GM19238 (cell line): ENCODE measurements at regions not wholly inside any gene's neighbourhood (a gene's known extent, or its start where the extent isn't known, plus 50 kb on each side); places are given as distances from the start of the nearest gene placed in this dataset.

Experiments
- DNase-seq: peaks from one replicate; pipeline ENCODE4 v3.0.0; 2011; ENCODE audit warnings: low spot score; ENCODE audit not compliant: insufficient read length

DNA sequence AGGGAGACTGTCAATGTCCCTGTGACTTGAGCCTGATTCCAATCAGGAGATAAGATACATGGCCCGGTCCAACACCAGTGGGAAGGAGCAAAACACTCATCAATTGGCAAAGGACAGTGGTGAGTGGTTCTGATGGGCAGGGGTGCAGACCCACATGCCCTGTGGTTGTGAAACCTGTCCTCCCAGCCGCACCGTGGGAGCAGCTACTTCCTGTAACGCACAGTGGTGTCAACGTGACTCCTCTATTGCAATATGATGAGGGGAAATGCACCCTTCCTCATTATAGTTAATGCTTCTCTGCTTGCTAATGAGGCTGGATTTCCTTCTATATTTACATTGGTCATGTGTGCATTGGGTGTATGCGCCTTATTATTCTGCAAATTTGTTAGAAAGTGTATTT lies 223.0 kb downstream of the IRX1 start:
- DNase-seq, result no peak

DNA sequence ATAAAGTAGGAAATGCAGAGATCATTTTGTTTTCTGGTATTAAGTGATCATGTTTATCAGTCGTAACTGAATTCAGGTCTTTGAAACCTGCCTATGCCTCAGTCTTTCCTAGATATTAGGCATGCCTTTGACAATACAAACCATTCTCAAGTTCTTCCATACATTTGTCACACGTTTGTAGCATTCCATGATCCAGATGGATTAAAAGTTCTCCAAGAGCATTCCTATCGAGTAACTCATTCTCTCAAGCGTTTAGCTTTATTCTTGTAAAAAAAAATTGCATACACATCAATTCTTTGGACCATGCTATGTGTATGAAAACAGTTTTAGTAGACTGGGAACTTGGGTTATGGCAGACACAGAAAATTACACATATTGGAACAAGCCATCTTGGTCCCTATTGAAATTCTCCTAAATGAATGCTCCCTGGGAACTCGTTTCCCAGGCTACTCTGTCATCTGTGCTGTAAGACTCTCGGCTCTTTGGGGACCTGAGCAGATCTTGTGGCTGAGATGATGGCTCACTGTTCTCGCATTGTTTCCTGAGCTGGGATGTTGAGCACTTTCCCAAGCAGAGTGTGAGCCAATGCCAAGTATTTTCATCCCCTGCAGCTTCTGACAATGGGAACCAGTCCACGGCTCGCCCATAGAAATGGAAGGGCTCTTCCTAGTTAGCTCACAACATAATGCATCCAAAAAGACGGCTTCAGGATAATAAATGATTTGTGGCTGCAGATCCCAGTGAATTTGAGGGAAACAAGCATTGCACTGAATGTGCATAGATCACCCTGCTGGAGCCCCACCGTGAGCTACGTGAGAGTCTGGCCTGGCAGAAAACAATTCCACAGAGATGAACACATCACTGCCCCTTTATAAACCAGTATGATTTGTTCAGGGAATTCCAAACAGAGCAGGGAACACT lies 230.2 kb downstream of the IRX1 start:
- no peak for DNase-seq

DNA sequence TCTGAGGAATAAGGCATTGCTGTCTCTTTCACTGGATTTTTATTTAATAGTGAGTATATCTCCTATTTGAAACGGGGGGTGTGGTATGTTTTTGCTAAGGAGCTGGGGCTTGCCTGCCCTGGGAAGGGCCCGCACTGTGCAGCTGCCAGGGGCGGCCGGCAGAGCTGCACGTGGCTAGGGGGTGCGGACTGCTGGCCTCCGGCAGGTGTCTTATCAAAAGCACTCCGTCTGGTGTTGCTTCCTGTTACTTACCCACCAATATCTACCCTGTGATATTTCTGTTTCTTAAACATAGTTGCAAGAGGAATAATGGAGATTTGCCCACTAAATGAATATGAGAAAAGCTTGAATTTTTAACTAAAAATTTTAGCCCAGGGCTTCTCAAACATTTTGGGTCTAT lies 232.0 kb downstream of the IRX1 start:
- no peak for DNase-seq

DNA sequence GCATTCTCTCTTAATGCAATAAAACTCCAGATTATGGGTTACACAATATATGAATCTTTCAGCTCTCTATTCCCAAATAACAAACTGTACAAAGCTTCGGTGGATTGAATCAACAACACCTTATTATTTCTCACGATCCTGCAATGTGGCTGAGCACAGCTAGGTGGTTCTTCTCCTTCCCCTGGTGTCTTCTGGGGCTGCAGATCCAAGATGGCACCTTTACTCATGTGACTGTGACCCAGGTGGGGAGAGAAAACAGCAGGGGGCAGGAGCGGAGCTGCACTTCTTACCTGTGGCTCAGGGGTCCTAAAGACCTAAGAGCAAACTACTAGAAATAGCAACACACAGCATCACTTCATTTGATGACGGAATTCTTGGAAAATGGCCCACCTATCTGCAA lies 233.1 kb downstream of the IRX1 start:
- DNase-seq, result no peak

DNA sequence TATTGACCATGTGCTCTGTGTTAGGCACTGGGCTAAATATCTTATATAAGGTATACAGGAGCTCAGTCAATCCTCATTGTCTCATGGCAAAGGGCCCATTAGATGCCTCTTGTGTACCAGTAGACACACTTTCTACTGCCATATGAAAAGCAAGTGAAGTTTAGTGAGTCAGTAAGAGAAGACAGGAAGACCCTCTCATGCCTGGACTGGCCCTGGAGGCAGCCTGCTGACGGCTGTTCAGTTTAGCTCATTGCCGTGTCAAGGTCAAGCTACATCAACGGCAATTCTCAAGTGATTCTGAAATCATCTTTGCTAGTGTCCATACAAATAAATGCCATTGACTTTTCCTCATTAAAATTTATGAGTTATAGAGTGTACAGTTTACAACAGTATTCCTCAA lies 237.9 kb downstream of the IRX1 start:
- no peak for DNase-seq

DNA sequence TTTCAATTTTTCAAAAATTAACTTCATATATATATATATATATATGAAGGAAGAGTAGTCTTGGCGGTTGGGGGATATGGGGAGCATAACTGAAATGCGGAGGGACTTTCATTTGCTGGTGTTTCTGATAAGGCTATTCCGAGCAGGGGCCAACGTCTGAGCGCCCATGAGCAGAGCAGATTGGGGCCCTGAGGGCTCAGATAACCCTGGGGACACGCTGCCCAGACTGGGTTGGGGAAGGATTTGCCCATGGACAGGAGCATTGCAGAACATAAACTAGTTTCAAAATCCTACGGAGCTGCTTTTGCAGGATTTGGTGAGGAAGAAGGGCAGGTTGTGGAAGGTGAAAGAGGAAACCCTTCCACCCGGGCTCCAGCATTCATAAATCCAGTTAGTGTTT lies 240.2 kb downstream of the IRX1 start:
- no peak for DNase-seq

DNA sequence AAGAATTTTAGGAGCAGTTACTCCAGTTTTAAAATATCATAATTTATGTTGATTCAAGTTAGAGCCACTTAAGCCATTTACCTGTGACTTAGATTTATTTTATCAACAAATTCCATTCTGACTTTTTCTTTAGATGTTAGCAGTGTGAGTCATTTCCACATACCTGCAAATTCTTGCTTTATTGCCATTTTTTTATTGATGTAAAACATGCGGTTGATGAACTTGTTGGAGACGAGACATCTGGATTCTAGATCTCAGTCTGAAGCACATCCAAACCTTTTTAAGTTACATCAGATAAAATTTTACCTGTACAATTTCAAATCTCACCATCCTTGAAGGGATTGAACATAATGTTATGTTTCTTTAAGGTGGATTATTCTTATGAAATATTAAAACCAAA lies 240.9 kb downstream of the IRX1 start:
- no peak for DNase-seq

DNA sequence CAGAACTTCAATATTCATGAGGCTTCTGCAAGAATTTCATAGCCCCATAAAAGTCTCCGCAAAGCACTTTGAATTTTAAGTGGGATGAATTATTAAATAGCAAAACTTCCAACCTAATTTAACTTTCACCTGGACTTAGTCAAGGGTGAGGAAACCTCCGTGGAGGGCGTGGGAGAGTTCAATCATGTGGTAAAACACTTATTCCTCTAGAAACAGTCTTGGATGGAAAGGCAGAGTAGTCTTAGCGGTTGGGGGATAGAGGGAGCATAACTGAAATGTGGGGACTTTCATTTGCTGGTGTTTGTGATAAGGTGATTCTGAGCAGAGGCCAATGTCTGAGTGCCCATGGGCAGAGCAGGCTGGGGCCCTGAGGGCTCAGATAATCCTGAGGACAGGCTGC lies 241.9 kb downstream of the IRX1 start:
- DNase-seq, result no peak

DNA sequence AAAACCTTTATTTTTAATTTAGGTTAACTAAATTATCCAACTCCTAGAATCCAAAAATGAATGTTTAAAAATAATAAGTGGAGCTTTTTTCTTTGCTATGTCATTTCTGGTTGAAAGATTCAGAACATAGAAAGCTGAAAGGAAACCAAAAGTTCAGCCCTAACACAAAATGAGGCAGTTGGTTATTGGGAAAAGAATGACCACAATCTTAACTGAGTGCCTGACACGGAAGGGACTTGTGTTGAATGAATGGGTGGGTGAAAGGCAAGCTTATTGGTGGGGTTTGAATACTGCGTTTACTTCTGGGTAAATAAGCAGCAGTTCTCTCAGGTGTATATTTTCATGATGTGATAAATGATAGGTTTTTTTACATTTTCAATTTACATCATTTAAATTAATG lies 243.5 kb downstream of the IRX1 start:
- no peak for DNase-seq

DNA sequence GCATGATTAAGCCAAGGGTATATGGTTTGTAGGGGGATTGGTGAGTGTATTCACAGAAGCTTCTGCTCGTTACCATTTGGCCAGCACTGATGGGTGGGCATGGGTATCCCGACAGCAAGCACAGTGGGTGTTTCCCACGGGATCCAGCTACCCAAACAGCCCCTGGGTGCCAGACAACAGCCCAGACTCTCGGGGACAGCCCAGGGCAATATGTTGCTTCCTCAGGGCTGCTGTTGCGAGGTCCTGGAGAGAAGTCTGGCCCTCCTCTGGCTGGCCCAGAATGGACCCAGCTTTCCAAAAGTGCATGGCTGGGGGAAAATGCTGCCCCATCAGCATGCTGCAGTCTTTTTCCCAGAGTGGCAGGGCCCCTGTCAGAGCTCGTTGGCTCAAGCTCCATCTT lies 247.0 kb downstream of the IRX1 start:
- no peak for DNase-seq

DNA sequence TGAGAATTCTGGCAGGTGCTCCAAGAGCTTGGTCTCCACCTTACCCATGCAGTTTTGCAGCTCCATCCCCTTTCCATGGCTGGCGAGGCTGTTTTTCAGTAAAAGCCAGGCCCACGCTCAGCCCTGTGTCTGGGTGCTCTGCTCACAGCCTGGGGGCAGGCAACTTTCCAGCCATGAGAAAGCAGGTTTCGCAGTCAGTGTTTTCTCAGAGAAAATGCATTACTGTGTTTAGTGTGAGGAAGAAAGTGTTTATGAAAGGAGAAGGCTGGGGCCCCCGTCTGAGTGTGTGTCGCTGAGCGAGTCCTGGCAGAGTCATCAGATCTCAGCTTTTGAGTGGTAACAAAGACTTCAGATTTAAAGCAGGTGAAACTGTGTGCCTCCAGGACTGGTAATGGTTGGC lies 248.1 kb downstream of the IRX1 start:
- DNase-seq, result no peak

DNA sequence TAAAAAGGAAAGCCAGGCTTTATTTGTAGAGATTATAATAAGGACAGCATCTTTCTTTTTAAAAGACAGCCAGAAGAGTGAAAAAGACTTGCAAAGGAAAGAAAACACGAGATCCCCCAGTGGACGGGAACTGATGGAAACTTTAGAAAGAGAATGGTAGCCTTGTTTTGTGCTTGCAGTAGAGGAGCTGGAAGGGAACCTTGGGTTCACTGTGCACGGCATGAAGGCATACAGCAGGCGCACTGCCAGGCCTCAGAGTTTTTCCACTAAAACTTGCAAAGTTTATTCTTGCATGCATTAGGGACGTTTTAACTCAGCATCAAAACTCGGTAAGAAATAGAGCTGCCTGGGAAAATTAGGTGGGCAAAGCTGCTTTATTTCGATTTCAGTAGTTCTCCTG lies 248.6 kb downstream of the IRX1 start:
- no peak for DNase-seq

DNA sequence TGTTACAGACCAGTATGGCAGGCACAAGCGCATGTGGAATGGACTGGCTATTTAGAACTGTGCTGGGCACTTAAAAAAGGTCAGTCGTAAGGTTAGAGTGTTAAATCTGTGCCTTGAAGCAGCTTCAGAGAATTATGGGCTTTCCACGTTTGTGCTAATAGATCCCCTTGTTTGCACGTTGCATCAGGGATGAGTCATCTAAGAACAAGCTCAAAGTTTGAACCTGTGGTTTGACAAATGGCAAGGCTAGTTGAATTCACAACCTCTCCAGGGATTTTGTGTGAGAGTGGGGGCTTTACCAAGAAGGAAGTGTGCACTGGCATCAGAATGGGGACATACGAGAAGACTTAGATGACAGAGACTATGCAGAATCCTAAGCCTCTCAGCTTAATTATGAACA lies 249.6 kb downstream of the IRX1 start:
- DNase-seq, result no peak

DNA sequence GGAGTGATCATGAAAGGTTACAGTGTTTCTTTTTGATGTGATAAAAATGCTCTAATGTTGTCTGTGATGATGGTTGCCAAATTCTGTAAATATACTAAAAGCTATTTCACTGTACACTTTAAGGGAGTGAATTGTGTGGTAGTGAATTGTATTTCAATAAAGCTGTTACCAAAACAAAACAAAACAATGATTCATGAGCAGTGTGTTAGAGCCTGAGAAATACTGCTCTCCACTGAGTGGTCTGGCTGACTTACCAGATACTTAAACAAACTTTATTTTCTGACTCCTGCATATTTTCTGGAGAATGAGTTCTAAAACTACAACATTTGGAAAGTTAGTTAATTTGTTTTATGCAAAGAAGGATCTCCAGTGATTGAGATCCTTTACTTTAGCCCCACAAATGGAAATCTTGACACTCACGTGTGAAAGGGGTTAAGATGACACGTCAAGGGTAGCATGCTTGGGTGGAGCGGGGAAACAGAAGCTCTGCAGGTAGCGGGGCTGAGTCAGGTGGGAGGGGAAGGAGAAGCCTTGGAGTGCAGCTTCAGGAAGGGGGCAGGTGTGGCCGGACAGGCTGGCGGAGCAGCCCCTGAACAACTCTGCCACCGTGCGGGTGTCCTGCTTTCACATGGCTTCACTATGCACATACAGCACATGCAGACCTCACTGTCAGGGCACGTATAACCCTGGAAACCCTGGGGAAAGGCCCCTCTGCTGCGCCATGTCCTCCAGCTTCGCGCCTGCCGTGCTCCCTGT lies 256.7 kb downstream of the IRX1 start:
- DNase-seq, result no peak

DNA sequence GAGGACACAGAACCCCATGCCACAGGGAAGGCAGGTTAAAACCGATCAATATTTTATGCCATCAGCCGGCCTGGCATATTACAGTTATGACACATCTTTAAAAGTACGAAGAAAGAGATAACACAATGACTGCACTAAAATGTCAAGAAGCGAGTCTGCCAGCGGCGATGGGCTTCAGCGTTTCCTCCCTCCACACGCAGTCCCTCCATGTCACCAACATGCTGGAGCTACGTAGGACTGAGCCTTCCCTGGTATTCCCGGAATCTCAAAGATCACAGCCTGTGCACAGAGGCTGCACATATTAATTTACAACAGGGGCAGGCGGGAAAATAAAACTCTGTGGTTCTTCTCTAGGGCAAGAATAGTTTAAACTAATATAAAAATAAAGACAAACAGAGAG lies 257.7 kb downstream of the IRX1 start:
- DNase-seq, result no peak

DNA sequence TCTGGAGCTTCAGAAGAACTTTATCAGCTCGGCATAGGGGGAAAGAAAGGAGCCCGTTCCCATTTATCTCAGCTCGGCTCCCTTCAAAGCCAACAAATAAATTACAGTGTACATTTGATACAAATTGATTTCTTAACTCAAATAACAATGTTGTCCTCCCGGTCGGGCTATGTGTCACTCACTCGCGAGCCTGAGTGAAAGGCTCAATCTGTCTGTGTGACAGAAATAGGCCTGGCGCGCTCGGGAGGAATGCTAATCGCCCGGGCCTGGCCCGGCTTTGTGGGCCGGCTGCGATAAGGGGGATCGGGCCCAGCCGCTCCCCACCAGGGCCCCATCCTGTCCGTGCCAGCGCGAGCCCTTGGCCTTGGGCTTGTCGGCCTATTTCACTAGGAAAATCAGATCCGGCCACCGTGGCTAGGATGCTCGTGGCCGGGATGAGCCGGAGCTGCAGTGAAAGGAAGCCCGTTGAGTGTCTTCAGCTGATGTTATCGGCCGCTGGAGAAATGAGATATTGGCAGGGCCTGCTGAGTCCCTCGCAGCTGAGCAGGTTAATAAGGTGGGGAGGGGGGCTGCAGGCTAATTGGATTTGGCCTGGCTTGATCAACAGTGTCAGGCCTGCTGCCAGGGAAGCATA lies 258.7 kb downstream of the IRX1 start:
- DNase-seq, result no peak

DNA sequence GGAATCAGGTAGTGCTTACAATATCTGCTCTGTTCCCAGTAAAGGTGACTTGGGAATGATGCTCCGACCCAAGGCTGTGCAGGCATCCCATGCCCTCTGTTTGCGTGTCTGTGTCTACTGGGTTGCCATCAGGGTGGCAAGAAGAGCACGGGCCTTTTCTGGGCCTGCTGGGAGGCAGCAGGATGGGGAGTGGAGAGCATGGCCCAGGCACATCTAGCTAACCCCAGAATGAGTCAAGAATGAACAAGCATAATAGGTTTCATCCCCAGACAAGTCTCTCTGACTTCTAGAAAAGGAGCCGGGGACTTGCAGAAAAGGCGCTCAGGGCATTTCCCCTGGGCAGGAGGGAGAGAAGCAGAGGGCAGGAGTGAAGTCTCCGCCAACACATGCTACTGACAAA lies 260.4 kb downstream of the IRX1 start:
- no peak for DNase-seq

DNA sequence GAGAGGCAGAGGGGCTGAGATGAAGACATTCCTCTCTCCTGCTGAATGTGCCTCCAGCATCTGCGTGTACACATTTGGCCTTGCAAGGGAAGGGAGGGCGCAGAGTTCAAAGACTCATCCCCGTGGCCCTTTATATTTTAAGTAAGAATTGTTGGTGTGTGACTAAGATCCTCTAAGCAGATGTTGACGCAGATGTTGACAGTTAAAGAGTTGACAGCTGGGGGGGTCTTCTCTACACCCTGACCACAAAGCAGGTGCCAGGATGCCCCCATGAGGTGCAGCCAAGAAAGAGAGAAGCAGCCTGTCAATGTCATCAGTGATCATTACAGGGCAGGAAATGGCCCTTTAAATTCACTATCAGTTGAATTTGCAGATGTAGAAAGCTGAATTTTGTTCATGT lies 262.9 kb downstream of the IRX1 start:
- no peak for DNase-seq

DNA sequence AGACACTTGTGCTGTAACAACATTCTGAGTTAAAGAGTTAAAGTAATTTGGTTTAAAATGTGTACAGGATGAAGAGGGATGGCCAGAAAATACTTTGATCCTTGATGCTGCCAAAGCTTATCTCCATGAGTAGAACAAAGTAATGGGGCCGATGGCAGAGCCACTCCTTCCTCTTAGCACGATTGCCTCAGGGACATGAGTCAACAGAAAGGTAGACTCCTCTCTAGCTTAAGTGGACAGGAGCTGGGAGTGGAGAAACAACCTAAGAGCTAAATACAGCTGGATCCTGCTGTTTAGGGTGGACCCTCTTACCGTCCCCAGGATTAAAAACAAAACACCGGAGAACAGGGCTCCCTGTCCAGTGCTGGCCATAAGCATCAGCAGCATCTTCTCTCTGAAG lies 267.3 kb downstream of the IRX1 start:
- no peak for DNase-seq

DNA sequence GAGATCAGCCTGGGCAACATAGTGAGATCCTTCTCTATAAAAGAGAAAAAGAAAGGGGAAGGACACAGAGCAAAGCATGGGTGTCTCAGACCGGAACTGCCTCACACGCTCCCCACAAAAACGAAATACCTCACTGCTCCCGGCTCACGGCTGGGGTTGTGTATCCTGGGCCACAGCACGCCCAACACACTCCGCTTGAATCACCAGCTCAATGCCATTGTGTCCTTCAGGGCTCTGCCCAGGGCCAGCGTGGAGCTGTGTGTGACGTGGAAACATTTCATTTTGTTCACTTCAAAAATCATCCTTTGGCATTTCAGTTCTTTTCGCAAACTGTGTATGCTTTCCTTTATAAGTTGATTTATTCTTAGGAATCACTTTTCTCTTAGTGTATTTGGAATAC lies 279.5 kb downstream of the IRX1 start:
- DNase-seq, result no peak

DNA sequence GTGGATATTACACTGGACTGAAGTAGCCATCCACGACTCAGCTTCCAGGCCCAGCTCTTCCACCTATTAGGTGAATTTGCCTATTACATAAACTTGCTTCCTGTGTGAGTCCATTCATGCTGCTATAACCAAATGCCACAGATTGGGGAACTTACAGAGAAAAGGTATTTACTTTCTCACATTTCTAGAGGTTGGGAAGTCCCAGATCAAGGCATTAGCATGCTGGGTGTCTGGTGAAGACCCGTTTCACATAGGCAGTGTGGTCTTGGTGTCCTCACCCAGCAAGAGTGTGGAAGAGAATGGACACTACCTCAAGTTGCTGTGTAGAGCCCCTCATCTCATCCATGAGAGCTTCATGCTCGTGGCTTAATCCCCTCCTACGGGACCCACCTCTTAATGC lies 282.6 kb downstream of the IRX1 start:
- no peak for DNase-seq

DNA sequence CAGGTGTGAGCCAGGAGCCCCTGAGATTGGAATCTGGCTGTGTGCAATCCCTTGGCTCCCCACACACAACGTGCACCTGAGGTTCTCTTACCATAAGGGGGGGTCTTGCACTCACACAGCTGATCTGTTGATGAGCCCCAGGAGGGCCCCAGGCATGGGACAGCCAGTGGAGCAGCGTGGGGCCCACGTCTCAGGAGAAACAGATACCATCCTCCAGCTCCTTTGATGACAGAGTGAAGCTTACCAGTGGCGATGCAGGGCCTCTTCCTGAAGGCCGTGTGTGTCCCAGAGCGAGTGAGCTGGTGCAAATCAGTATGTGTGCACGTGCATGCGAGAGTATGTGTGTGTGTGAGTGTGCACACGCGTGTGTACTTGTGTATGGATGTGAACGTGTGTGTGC lies 287.4 kb downstream of the IRX1 start:
- DNase-seq, result no peak
